ENCODE measurements at regions not wholly inside any gene's neighbourhood (a gene's known extent, or its start where the extent isn't known, plus 50 kb on each side); places are given as distances from the start of the nearest gene placed in this dataset.
A peak's percentile ranks its signal among the peaks of the same experiment; 100 is the strongest.

GRCh38 chr9:21672140-21672539, 130.3 kb upstream of the MTAP start:
- no peak for DNase-seq

GRCh38 chr9:21672761-21673160, 129.7 kb upstream of the MTAP start:
- no peak for DNase-seq

DNA sequence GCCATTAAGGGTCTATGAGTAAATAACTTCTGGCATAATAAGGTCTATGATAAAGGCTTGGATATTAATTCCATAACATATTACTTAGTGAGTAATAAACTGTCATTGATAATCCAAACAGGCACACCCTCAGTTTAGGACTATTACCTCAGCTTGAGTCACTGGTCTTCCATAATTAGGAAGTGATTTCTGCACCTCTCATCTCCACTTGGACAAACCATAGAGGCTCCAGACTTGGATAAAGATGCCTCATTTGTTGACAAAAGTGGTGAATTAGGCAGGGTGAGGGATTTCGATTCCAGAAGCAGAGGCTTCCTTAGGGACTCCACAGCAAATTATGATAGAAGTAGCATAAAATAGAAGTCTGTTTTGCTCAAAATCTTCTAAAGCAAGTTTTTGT, 127.5 kb upstream of the MTAP start:
- no peak for DNase-seq

DNA sequence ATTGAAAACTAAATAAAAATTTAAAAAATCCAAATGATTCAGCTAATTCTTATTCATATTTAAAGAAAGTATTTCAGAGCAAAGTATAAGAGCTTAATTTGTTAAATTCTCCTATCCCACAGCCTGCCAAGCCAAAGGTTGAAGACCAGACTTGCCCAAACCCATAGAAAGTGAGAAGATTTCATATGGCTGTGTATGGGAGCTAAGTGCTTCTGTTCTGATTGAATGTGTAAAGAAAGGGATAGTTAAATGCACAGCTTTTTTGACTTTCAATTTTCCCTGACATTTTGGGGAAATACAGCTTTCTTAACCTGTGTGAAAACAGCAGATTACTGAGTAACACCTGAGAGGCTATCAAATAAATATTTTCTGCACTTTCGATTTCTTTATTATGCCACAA, 125.0 kb upstream of the MTAP start:
- no peak for DNase-seq

- no peak for DNase-seq
Measured at GRCh38 chr9:21677834-21678233, 124.6 kb upstream of the MTAP start.

DNA sequence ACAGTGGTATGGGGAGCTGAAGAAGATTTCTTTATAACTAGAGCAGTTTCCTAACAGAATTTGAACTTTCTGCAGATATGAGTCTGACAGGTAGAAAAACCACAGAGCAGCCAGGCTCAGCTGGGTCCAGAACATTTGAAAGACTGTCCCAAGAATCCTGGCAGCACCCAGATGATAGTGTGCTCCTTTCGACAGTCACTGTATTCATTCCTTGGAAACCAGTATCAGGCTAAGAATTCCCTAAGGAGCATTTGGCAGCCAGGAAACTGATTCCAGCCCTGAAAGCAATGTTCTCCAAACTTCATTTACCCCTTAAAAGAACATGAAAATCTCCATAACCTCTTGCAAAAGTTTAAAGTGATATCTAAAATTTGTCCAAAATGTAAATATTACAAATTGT, 123.0 kb upstream of the MTAP start:
- no peak for DNase-seq

- DNase-seq: no peak
Measured at GRCh38 chr9:21680590-21680989, 121.8 kb upstream of the MTAP start.

DNA sequence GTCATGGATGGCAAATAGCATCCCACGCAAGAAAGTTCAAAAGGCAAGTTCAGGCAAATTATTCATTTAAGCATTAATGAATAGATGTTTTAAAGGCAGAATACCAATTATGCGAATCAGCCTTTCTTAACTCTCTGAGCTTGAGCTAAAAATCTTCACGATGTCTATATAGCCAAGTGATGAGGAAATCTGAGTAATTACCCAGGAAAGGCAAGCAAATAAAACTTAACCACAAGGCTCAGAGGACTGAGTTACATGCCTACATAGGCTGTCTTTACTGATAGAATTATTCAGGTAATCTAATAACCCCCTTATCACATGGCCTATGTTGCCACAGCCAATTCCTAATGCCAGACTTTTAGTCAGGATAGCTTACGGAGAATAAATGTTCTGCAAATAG, 120.8 kb upstream of the MTAP start:
- no peak for DNase-seq

GRCh38 chr9:21682381-21682780, 120.1 kb upstream of the MTAP start:
- no peak for DNase-seq

DNA sequence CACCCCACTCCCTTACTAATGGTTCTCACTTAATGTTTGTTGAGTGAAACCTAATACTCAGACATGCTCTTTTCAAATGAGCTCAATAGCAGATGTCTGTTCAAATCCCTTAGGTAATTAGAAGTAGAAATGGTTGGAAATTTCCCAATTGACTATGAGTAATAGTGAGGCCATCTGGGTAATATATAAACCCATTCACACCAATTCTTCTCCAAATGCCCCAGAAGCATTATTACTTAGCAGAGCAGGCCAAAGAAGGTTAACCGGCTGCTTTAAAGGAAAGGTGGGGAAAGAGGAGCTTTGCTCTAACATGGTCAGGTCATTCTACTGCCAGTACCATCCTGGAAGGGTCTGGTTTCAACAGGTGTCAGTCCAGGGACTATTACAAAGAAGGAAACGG, 119.5 kb upstream of the MTAP start:
- DNase-seq: no peak

- no peak for DNase-seq
Measured at GRCh38 chr9:21683484-21684175, 118.8 kb upstream of the MTAP start.

DNA sequence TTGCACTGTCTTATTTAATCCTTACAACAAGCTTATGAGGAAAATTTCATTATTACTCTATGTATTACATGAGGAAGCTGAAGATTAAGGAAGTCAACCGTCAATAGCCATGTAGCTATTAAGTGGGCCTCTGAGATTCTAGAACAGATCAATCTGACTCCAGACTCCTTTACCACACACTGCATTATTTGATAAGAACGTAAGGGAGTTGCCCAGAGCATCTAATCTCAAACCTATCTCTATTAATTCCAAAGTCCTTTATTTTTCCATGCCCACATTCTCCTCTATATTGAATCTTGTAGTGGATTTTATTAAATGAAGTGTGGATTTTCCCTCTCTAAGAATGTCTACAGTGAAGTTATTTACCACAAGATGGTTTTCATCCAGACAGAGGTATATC, 118.2 kb upstream of the MTAP start:
- DNase-seq: no peak

DNA sequence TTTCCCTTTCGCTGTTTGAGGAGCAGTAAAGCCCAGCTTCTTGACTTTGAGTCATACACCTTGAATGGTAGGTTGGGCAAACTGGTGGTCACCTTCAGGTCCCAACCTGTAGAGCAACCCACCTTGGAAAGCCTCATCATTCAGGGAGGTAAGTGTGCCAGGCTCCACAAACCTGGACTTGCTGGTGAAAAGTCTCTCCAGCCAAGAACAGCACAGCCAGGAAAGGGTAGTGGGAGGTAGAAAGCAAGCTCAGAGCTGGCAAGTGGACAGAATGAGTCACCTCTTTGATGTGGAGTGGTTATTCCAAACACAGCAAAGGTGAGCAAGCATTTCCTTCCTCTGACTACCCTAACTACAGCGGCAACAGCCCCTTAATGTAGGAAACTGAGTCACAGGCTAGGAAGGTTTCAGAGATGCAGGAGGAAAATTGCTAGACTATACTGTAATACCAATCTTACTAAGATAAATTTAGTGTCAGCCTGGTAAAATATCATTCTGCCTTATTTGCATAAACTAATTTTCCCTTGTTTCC, 117.5 kb upstream of the MTAP start:
- peak; percentile 82 for DNase-seq

DNA sequence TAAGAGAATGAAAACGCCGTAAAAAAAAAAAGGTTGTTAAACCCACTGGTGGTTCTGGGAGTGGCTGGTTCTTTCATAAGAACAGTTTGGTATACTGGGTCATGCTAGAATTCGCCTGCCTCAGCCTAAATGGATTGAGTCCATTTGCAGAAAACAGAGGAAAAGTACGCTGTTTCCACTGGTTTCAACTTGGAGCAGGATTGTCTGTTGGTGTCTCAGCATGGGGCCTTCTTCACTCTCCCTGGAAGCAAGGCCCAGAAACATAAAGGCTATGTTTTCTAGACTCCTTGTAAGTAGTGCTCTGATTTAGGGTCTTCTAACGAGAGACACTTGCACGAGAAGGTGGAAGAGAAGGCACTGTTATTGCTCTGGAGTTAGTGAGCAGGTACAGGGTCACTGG, 116.9 kb upstream of the MTAP start:
- DNase-seq: no peak

DNA sequence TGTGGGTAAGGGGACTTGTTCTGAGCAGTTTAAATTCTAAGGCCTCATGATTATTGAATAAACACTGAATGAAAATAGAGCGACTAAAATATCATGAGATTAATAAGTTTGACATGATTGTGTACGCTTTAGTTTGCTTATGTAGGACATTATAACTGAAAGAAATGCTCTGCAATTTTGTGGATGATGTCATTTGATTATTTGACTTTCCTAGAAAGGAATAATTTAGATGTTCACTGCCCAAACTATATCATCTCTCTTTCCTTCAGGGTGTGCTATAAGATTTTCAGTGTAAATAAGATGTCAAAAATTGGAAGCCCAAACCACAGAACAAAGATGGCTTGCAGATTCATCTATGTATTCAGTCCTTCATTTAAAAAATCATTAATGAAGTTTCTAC, 115.7 kb upstream of the MTAP start:
- no peak for DNase-seq

DNA sequence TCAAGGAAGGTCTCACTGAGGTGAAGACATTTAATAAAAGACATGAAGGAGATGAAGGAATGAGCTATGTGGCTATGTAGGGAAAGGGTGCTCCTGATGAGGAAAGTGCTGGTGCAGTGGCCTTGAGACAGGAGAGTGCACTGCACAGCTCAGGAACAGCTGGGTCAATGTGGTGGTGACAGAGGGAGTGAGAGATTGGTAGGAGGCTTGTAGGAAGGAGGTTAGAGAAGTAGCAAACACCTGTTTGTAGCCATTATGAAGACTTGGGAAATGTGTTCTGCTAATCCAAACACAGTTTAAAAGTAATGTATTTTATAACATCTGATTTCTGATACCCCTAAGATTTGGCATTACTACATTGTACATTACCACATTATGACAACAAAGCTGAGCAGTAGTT, 115.1 kb upstream of the MTAP start:
- DNase-seq: no peak

DNA sequence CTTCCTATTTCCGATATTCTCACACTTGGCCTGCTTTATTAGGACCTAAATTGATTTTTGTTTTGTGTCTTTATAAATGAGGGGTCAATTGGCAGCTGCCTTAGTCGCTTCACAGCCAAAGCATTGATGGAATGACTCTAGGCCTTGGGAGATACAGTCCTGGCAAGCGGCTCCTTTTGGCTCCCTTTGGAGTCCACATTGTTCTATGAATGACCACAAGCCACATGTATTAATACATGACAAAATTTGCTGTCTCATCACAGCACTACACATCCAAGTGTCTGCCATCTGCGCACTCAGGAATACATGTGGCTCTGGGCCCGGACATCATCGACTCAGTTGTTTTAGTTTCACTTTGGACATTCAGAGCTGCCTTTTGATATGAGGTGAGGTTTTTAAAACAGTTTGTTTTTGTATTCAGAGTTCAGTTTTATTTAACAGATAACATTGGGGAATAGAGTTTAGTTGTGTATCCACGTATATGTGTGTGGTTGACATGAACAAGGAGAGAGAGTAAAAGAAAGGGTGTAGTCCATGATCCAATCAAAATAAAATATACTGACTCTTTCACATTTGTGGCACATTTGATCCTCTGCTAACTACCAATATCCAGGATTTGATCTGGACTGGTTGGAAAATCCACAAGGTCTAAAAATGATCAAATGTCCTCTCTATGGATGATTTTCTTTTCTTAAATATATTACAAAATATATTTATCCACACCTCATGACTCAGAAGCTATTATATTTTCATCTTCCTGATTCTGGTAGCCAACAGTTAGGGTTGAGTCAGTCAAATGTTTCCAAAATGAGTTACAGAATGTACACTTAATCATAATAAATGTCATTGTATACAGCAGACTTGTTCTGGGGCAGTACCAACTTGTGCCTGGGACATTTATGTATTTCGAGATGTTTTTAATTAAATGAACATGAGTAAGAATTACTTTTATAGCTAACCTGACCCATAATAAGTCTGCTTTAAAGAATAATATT, 114.0 kb upstream of the MTAP start:
- peak; percentile 30 for DNase-seq

DNA sequence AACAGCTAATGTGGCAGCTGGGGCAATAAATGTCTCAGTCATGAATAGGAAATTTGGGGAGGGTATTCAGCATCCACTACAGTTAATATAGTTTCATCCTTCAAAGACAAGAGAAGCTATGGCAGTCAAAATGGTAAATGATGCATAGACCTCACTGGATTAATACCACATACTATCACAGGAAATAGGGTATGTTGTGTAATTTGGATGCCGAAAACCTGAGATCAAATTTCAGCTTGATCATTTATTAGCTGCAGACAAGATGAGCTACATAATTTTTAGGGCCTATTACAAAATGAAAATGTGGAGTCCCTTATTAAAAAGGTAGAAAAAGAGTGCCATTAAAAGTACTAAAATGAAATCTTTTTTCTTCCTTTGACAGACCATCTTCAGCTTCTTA, 112.6 kb upstream of the MTAP start:
- DNase-seq: no peak

DNA sequence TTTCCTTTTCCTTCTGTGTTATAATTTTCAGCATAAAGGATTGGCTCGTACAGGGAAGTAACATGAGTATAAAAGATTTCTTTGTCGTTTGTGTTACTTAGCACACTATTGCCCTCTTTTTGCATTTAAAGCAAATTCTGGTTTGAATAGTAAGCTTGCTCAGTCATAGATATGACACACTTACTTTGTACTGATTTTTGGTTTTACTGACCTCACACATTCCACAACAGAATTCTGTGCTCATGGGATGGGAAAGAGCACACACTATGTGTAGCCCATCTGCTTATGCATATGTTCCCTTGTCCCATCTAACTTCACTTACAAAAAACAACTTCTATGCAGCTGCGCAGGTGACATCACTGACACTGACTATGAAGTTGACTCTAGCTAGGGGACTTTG, 111.9 kb upstream of the MTAP start:
- DNase-seq: no peak

GRCh38 chr9:21692390-21692789, 110.0 kb upstream of the MTAP start:
- DNase-seq: no peak

GRCh38 chr9:21694424-21694823, 108.0 kb upstream of the MTAP start:
- no peak for DNase-seq

- no peak for DNase-seq
Measured at GRCh38 chr9:21695443-21695842, 107.0 kb upstream of the MTAP start.

DNA sequence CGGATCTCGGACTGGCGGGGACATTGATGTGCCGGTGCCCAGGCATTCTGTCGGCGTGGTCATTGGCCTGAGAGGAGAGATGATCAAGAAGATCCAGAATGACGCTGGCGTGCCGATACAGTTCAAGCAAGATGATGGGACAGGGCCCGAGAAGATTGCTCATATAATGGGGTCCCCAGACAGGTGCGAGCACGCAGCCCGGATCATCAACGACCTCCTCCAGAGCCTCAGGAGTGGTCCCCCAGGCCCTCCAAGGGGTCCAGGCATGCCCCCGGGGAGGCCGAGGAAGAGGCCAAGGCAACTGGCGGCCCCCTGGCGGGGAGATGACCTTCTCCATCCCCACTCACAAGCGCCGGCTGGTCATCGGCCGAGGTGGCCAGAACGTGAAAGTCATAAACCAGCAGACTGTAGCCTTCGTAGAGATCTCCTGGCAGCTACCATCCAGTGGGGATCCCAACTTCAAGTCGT, 106.5 kb upstream of the MTAP start:
- DNase-seq: no peak

DNA sequence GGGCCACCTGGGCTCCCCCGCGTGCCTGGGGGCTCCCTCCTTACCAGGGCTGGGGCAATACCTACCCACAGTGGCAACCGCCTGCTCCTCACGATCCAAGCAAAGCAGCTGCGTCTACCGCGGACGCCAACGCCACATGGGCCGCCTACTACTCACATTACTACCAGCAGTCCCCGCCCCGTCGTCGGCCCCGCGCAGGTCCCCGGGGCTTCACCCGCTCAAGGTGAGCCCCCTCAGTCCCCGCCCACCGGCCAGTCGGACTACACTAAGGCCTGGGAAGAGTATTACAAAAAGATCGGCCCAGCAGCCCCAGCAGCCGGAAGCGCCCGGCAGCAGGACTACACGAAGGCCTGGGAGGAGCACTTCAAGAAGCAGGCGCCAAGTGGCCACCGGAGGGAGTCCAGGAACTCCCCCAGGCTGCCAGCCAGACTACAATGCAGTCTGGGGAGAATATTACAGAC, 106.0 kb upstream of the MTAP start:
- no peak for DNase-seq

Measured in DMS153 (cell line).